GM18508 (cell line): ENCODE measurements at regions not wholly inside any gene's neighbourhood (a gene's known extent, or its start where the extent isn't known, plus 50 kb on each side); places are given as distances from the start of the nearest gene placed in this dataset.
"Not testable (repeated sequence)": the region's sequence is repeated elsewhere in the genome, so short reads cannot be mapped to it uniquely, and the experiment has no call there.

Experiments used
- ATAC-seq: cut with Tn5 transposase; IDR thresholded peaks from one replicate; pipeline ENCODE4 v1.9.1; 2021; ENCODE audit warnings: moderate number of reproducible peaks; ENCODE audit not compliant: insufficient read depth, unreplicated experiment

DNA sequence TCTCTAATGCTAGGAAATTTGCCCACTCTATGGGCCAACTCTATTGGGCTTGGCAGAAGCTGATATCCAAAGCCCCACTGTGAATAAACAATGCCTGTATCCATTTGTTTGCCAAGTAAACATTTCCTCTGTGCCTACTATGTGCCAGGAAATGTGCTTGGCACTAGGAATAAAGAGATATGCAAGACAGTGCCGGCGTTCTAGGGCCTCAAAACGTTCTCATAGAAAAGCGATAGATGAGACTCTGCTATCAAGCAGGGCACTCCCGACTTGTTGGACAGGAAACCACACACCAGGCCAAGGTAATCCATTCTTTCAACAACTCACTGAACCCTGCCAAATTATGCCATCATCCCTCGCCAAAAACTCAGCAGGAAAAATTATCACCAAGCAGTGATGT is 196.7 kb downstream of the IPMK start:
- ATAC-seq: no peak

DNA sequence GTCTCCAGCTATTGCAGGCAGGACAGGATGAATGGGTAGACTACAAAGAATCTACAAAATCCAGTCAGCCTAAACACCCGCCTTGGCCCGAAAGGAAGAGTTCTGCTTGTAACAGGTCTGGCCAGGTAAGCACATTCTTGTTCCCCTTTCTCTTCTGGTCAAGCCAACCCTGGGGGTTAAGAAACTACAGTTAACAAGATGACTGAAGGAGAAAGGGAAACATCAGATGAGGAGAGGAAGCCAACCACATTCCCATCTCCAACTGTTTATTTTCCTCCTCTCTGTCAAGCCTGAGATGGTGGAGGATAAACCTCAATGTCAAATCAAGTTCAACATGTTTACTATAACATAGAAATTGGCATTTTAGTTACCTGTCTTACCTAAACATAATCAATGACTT is 198.9 kb downstream of the IPMK start:
- ATAC-seq: no peak

DNA sequence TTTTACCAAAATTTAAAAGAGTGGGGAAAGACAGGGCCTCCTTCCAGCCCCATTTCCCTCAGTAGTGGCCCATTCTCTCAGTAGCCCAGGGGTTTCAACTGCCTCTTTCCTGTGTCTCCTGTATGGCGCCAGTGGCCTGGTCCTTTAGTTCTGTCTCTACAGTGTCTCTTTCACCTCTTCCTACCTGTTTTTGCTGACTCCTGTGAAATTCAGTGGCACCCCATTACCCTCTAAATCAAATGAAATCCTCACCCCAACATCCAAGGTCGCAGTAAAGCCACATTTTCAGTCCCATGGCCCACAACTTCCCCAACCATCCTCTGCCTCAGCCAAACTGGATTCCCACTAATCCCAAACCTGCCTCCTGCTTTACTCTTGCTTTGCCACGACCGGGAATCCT is 200.7 kb downstream of the IPMK start:
- no peak for ATAC-seq

DNA sequence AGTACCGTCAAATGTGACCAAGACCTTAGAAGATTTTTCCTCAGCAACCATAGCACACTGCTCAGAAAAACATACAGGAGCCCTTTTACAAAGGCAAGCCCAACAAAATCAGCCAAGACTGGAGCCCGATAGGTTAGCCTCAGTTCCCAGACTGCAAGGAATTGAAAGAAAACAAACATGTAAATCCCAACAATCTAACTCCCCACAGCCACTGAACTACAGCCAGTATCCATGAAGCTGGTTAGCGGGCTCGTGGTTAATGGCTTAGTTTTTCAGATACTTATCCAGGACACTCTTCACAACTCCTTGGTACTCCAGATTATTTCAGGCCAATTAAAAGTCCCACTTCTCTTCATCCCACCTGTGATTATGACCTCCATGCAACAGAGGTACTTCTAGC is 201.6 kb downstream of the IPMK start:
- no peak for ATAC-seq

DNA sequence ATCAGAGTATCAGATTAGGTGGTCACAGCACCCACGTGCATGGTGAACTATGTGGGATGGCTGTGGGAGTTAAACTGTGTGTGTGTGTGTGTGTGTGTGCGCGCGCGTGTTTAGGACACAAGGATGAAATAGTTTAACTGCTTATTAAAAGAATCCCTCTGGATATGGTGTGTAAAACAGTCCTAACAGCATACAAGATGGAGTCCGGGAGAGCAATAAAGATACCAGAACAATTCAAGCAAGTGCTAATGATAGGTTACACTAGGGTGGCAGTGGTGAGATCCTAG is 202.2 kb downstream of the IPMK start:
- ATAC-seq: no peak

DNA sequence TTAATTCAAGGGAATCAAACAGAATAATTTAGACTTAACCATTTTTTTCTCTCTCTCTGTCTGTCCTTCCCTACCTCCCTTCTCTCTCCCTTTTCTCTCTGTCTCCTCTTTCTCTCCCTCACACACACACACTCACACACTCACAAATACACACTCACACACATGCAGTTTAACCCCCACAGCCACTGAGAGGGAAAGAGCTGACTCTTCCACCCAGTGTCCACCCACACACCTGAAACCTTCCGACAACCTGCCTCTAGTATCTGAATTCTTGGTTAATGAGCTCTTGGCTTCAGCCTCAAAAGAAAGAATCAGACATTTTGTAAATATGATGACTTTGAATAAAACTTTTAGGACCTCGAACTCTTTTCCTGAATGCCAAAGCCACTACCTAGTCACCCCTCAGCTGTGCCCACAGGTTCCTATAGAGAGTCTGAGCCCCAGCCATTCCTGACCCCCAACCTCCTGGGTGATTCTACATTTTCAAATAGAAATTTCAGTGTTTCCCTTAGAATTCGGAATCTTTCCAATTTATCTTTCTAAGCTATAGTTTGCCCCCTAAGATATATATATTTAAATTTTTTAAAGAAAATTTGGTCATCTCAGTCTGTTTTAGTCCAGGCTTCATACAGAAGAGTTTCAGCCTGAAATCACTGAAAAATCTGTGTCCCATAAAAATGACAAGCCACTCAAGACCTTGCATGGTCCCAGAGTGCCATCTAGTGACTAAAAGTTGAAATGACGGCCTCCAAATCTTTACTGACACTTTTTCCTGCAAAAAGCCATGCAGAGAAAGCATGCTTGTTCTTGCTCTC is 202.8 kb downstream of the IPMK start:
- no peak for ATAC-seq

DNA sequence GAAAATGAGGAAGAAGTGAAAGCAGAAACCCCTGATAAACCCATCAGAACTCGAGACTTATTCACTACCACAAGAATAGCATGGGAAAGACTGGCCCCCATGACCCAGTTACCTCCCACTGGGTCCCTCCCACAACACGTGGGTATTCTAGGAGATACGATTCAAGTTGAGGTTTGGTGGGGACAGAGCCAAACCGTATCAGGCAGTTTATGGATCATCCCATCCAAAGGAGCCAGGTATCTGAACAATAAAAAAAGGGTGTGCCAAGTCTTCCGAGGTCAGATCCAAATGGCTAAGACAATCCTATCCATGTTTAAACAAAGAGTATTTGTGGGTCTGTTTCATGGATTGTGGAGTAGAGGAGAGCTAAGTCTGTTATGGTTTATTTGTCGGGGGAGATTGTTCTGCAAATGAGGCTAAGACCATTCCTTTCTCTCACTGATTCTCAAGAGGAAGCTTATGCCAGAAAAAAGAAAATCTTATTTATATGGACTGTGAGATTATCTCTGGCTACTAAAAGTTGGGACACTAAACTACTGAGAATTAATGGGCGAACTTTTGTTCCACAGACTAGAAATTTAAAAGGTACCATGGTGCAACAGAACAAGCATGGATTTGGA is 203.7 kb downstream of the IPMK start:
- ATAC-seq: no peak

DNA sequence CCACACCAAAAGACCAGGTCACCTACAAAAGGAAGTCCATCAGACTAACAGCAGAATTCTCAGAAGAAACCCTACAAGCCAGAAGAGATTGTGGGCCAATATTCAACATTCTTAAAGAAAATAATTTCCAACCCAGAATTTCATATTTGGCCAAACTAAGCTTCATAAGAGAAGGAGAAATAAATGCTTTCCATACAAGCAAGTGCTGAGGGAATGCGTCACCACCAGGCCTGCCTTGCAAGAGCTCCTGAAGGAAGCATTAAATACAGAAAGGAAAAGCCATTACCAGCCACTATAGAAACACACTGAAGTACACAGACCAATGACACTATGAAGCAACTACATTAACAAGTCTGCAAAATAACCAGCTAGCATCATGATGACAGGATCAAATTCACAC is 209.0 kb downstream of the IPMK start:
- not testable (repeated sequence) for ATAC-seq

DNA sequence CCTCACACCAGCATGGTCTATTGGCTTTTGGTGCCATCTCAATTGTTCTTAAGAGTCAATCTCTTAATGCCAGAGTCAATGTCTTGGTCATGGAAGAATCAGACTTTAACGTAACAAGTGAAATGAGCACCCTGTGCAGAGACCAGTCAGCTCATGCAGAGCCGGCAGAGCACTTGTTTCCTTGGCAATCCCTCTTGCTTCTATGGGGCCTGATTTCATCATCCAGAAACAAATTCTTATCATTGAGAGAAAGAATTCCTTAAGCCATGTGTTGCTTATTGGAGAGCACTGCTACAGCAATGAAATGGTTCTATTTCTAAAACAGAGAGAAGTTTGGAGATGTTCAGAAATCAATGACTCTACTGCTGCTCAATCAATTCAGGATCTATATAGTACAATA is 212.8 kb downstream of the IPMK start:
- no peak for ATAC-seq

DNA sequence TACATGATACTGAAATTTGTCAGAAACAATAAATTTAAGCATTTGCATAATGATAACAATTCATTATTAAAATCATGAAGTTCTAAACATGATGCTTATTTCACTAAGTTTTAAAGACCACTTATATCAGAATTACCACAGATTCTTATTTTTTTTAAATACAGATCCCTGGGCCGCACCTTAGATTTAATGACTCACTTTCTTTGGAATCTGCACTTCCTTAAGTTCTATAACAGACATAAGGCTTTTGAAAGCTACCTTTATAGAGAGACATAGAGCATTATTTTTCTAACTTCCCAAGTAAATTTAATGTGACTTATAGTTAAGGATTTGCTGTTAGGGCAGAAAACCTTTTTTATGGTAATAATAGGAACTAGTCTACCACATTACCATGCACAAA is 214.9 kb downstream of the IPMK start:
- ATAC-seq: no peak

DNA sequence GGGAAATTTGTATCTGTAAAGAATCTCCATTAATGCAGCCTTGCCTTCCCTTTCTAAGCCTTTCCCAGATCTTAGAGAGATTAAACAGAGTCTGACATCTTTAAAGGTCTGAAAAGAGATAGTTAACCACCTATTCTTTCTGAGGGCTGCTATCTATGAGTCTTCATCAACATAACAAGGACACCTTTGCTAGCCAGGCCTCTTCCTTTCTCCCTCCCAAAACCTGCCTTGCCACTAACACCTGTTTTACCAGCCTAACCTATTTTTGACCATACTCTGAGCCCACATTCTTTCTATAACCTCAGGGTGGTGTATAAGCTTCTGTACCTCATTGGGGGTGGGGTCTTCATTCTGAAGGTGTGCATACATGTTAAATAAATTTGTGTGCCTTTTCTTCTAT is 217.1 kb downstream of the IPMK start:
- no peak for ATAC-seq

DNA sequence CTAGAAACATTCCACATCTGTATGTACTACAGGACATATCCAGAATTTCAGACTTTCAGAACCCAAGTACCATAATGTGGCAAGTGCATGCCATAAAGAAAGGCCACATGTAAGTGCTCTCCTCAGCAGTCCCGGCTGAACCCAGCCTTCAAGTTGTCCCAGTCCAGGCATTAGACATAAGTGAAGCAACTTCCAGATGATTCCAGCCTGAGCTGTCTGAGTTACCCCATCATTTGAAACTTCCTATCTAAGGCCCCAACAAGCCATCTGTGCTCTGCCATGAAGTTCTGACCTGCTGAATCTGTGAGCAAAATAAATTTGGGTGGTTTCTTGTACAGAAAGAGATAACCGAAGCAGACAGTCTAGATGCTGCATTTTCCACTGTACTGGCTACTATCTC is 218.8 kb downstream of the IPMK start:
- no peak for ATAC-seq

DNA sequence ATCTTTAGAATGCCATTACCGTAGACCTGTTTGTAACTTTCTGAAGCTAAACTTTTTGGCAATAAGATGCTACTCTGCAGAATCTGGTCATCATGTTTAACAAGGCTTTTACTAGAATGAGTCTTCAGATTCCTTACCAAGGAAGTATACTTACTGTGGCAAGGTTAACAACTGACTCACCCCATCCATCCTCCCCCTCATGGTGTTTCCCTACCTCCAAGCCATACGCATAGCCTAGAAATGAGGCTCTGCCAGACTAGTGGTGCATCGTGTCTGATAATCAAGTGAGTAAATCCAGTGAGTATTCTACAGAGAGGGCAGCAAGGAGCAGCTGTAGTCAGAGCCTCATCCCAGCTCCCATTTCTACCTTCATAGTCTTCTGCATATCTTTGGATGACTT is 223.6 kb downstream of the IPMK start:
- ATAC-seq: no peak

DNA sequence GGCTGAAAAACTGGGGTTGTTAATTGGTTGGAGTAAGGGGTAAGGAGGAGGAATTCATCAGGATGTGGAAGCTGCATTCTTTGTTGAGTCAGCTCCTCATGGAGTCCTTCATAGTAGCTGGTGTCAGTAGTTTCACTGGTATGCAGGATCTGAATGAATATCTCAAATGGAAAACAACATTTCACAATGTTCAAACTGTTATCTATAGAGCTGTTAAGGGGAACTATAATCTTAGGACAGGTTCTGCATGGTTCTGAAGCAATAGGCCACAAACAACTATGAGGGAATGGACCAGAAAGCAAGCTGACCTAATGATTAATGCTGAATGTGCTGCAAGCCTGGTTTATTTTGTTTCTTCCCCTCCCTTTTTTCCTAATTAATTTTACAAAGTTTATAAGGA is 225.8 kb downstream of the IPMK start:
- no peak for ATAC-seq

DNA sequence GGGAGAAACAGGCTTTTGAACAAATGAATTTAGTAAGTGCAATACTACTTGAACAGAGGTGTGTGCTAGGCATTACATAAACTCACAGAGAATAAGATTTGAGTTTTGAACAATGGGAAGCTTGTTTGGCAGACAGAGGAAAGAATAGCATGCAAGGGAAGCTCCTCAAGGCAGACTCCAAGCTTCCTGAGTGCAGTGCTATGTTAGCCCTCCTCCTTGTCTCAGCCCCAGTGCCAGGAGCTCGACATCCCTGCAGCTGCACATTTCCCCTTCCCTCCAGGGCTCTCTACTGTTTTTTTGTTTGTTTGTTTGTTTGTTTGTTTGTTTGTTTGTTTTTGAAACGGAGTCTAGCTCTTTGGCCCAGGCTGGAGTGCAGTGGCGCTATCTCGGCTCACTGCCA is 237.5 kb downstream of the IPMK start:
- no peak for ATAC-seq

DNA sequence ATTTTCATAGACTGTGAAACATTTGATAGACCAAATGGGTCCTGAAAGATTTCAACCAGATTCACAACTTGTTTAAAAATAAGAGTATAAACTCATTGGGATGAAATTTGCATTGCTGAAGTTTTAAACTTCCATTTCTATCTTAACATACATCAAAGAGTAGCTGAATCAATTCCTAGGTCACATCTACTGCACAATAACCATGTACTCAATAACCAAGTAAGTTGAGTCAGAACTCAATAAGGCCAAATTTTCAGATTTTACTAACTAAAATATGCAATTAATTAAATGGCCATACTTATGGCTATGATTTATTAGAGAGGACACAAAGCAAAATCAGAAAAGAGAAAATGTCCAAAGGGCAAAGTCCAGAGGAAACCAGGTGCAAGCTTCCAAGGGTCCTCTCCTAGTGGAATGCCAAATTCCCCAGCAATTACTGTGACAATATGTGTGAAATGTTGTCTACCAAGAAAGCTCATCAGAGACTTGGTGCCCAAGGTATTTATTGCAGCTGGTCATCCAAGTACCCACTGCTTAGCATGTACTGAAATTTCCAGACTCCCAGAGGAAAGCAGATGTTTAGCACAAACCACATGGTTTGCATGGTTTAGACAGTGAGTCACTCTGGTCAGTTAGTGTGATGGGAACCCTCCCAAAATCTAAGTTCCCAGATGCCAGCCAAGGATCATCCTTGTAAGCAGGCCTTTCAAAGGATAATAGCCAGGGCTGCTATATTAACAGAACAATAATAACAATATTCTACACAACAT is 238.9 kb downstream of the IPMK start:
- ATAC-seq: no peak

DNA sequence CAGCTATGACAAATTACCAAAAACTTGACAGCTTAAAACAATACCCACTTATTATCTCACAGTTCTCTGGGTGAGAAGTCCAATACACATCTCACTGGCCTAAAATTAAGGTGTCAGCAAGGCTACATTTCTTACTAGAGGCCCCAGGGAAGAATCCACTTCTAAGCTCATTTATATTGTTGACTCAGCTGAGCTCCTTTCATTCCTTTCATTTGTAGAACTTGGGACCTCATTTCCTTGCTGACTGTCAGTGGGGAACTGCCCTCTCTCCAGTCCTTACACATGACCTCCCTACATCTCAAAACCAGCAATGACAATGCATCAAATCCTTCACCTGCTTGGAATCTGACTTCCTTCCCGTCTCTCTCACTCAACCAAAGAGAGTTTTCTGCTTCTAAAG is 240.3 kb downstream of the IPMK start:
- no peak for ATAC-seq

DNA sequence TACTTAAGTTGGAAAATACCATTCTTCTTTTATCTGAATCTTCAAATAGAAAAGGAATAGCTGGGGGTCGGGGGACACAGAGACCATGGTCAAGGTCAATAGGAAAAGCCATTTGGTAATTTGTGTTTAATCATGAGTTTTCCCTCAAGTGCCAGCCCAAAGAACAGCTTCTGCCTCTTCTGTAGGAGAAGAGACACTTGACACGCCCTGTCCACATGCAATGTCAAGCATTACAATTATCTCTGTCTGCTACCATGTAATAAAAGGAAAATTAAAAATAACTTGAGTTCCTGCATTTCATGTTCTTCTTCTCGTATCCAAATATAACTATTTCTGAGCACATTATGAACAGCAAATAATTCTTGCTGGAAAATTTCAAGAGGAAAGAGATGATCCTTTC is 241.7 kb downstream of the IPMK start:
- no peak for ATAC-seq

DNA sequence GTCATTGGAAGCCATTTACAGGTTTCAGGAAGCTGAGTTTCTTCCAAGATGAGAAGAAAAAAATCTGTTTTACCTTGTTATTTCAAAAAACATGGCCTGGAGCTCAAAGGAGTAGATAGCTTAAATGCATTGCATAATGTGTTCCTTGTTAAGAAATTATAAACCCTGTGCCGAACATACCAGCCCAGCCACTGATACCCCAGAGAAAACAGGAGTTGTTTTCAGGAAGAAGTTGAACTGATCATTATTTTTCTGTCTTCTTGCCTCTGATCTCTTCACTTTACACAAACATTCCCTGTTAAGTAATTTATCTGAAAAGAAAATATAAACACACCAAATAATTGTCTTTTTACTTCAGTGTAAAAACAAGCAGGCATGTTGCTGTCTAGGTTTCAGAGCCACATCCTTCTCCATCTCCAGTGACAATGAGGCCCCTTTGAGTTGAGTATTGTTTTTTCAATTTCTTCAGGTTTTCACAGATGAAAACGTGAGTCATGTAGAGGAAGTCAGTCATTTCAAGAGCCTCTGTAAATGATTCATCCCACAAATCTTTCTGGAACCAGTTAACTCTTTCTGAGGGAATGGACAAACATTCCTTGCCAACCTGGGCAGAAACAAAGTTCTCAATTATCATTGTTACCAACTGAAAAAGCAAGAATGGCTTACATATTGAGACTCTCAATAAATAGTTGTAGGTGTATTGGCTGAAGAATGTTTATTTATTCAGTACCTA is 244.2 kb downstream of the IPMK start:
- peak; percentile 58 for ATAC-seq

DNA sequence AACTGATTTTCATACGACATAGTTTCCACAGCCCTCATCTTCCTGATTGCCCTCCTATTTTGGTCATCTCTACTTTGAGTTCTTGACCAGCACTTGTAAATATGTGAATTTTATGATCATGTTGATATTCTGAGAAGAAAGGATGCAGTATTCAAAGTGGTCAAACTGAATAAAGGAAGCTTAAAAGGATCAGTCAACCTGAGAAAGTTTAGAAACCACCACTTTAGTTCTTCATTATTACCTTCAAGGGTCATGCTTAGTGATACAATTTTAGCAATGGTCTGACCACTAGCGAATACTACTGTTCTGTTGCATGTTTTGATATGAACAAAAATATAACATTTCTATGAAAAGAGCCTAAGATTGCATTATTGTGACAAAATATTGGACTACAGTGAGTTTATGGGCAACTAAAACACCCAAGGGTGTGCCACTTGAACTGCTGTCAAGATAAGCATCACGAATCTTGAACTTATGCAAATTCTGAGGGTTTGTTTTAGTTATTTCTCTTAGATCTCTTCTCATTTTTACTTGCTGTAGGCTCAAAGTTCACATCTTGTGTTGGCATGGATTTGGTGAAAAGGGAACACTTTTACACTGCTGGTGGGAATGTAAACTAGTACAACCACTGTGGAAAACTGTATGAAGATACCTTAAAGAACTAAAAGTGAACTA is 247.7 kb downstream of the IPMK start:
- ATAC-seq: peak; percentile 57
